NCI-H1930 (cell line): ENCODE measurements at regions not wholly inside any gene's neighbourhood (a gene's known extent, or its start where the extent isn't known, plus 50 kb on each side); places are given as distances from the start of the nearest gene placed in this dataset.

Experiments
- DNase-seq, 2 experiments: peaks; one replicate each; lab custom pipeline; 2025; lab: John Stamatoyannopoulos, UW

GRCh38 chr2:60321816-60322215, 231.6 kb downstream of the BCL11A start:
- no peak for DNase-seq

GRCh38 chr2:60320724-60321123, 232.7 kb downstream of the BCL11A start:
- DNase-seq: no peak

- no peak for DNase-seq
These were observed 234.4 kb downstream of the BCL11A start for GRCh38 chr2:60319031-60319547.

- DNase-seq: no peak
These were observed 234.9 kb downstream of the BCL11A start for GRCh38 chr2:60318544-60318943.

GRCh38 chr2:60317844-60318243, 235.6 kb downstream of the BCL11A start:
- DNase-seq: no peak

- no peak for DNase-seq
These were observed 236.4 kb downstream of the BCL11A start for GRCh38 chr2:60317034-60317386.

- no peak for DNase-seq
These were observed 236.9 kb downstream of the BCL11A start for GRCh38 chr2:60316381-60317033.

GRCh38 chr2:60313470-60314172, 239.8 kb downstream of the BCL11A start:
- no peak for DNase-seq

- no peak for DNase-seq
These were observed 240.8 kb downstream of the BCL11A start for GRCh38 chr2:60312618-60313017.

- no peak for DNase-seq
These were observed 241.9 kb downstream of the BCL11A start for GRCh38 chr2:60311524-60311923.

- DNase-seq: no peak
These were observed 243.4 kb downstream of the BCL11A start for GRCh38 chr2:60309941-60310660.

GRCh38 chr2:60309336-60309735, 244.1 kb downstream of the BCL11A start:
- DNase-seq: no peak

GRCh38 chr2:60306267-60306861, 247.1 kb downstream of the BCL11A start:
- no peak for DNase-seq

GRCh38 chr2:60303680-60304079, 249.8 kb downstream of the BCL11A start:
- no peak for DNase-seq

GRCh38 chr2:60302377-60303126, 250.9 kb downstream of the BCL11A start:
- DNase-seq: no peak

- DNase-seq: no peak
These were observed 251.7 kb downstream of the BCL11A start for GRCh38 chr2:60301726-60302125.

GRCh38 chr2:60299179-60299578, 254.3 kb downstream of the BCL11A start:
- DNase-seq: no peak

GRCh38 chr2:60298006-60298696, 255.3 kb downstream of the BCL11A start:
- DNase-seq: no peak

GRCh38 chr2:60297296-60298005, 256.0 kb downstream of the BCL11A start:
- no peak for DNase-seq

GRCh38 chr2:60296219-60296955, 257.1 kb downstream of the BCL11A start:
- DNase-seq: no peak
